ENCODE measurements at regions not wholly inside any gene's neighbourhood (a gene's known extent, or its start where the extent isn't known, plus 50 kb on each side); places are given as distances from the start of the nearest gene placed in this dataset.
A peak's percentile ranks its signal among the peaks of the same experiment; 100 is the strongest.
"Not testable (repeated sequence)": the region's sequence is repeated elsewhere in the genome, so short reads cannot be mapped to it uniquely, and the experiment has no call there.

DNA sequence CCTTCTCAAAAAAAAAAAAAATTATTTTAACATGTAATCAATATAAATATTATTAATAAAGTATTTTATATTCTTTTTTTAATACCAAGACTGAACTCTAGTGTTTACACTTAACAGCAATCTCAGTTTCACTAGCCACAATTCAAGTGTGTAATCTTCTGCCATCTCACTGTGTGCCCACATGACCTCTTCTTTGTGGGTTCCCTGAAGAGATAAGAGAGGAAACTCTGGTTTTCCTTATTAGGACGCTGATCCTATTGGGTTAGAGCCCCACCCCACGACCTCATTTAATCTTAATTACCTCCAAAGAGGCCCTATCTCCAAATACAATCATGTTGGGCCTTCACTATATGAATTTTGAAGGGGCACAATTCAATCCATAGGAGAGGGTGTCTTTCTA lies 177.6 kb downstream of the STK31 start:
- DNase-seq (ENCODE audit: low read depth): no peak

GRCh38 chr7:23888958-23889357 lies 178.9 kb downstream of the STK31 start:
- DNase-seq (ENCODE audit: low read depth): no peak

- no peak for DNase-seq (ENCODE audit: low read depth)
Measured at GRCh38 chr7:23889566-23889965, 179.5 kb downstream of the STK31 start.

DNA sequence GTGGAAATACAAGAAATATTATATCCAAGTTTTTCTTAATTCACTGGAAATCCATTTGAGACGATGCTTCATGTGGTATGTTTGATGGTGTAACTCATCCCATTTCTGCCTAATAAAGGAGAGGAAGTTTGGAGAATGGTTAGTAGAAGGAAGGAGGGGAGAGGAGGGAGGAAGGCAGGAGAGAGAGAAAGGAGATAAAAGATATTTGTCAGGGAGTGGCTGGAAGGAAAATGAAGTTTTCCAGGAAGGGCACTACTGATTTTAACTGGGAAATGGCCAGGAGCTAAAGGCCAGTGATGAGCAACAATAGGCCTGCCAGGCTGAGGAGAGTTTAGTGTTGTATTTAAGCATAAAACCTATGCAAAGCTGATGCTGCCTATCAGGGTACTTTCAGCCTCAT lies 182.0 kb downstream of the STK31 start:
- no peak for DNase-seq (ENCODE audit: low read depth)

GRCh38 chr7:23893176-23893941 lies 183.3 kb downstream of the STK31 start:
- DNase-seq (ENCODE audit: low read depth): peak; percentile 14

GRCh38 chr7:23893942-23894891 lies 184.2 kb downstream of the STK31 start:
- no peak for DNase-seq (ENCODE audit: low read depth)

DNA sequence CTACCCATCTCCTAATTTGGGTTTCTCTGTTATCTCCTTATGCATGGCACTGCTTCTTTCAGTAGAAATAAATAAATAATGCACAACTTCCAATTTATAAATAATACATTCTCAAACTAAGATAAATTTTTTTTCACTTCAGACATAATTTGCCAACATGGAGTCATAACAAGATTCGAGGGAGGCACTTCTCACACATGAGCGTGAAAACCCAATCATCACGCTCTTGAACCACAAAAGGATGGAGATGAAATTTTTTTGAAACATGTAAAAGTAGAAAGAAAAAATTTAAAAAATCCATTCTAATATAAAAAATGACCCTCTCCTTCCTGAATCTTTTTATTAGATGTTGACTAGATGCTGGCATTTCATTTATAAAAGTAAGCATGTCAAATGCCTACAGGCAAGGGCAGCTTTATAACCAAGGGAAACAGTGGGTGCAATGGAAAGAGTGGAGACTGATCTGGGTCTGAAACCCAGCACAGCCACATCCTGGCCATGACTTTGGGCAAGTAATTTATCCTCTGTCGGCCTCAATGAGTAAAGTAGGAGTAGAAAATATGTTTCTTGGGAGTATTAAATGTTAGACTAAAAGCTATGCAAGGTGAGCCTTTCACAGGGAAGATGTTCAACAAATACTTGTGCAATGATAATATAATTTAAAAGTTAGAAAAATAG lies 185.0 kb downstream of the STK31 start:
- no peak for DNase-seq (ENCODE audit: low read depth)

GRCh38 chr7:23895666-23896096 lies 185.7 kb downstream of the STK31 start:
- DNase-seq (ENCODE audit: low read depth): no peak

GRCh38 chr7:23898619-23899018 lies 188.6 kb downstream of the STK31 start:
- no peak for DNase-seq (ENCODE audit: low read depth)

DNA sequence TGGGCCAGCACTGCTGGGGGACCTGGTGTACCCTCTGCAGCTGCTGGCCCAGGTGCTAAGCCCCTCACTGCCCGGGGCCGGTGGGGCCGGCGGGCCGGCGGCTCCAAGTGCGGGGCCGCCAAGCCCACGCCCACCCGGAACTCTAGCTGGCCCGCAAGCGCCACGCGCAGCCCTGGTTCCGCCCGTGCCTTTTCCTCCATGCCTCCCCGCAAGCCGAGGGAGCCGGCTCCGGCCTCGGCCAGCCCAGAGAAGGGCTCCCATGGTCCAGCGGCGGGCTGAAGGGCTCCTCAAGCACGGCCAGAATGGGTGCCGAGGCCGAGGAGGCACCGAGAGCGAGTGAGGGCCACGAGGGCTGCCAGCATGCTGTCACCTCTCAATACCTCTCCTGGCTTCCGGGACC lies 194.9 kb downstream of the STK31 start:
- DNase-seq (ENCODE audit: low read depth): not testable (repeated sequence)

DNA sequence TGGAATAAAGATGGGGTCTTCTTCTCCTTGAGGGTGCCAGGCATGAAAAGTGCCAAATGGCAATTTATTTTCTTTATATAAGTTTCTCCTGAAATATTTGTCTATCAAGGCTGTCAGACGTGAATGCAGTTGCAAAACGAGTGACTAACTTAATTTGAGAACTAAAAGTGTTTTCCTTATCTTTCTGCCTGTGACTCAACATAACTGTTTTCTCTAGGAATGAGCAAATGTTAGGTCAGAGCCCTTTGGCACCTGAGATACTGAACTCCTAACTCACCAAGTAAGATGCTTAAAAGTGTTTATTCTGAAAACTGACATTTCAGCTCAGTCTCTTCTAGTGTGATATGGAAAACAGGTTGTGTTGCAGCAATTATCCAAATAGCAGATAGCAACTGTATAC lies 197.0 kb downstream of the STK31 start:
- no peak for DNase-seq (ENCODE audit: low read depth)

- DNase-seq (ENCODE audit: low read depth): no peak
Measured at GRCh38 chr7:23909426-23909825, 199.4 kb downstream of the STK31 start.

DNA sequence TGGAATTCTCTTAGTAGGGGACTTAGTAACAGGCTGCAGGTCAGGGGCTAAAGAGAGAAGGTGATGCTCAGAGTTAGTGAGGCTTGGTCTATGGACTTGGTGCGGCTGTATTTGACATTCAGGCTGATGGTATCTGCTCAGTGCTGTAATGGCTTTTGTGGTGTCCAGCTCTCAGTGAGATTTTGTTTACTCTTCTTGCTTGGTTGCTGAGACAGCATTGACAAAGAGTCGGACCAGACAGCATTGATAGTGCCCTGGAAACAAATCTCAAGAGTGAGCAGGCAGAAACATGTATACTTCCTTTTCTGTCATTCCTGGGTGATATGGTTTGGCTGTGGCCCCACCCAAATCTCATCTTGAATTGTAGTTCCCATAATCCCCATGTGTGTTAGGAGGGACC lies 202.0 kb downstream of the STK31 start:
- no peak for DNase-seq (ENCODE audit: low read depth)

- no peak for DNase-seq (ENCODE audit: low read depth)
Measured at GRCh38 chr7:23913016-23913415, 203.0 kb downstream of the STK31 start.

DNA sequence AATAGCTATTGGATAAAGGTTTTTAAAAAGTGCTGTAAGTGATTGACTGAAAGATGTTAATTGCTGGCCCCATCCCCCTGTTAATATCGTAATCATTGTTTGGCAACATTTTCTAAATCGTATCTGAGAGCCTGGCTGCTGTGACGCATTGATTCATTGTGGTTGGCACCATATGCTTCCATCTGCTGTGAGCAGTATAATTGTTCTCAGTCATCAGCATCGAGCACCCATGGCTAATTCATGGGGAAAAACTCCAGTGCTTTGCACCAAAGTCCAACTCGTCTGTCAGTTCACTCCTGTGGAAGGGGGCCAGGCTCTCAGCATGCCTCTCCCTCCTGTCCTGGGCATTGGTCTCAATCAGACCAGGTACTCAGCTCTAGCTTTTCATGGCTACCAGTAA lies 205.2 kb downstream of the STK31 start:
- DNase-seq (ENCODE audit: low read depth): no peak

GRCh38 chr7:23918286-23918685 lies 208.3 kb downstream of the STK31 start:
- no peak for DNase-seq (ENCODE audit: low read depth)

DNA sequence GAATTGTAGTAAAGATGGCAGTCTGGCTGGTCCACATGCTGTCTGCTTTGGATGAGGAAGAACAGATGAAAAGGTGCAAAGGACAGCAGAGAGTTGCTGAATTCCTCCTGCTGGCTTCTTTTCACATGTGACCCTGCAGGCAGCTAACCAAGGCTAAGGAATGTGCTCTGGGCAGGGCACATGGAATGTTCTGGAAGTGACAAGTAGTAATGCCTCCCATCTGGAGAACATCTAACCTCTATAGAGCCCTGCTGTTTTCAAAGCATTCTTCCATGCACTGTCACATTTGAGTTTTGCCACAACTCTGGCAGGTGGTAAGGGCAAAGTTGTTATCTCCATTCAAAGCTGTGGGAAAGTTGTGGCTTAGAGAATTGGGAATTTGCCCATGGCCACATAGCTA lies 208.8 kb downstream of the STK31 start:
- DNase-seq (ENCODE audit: low read depth): peak; percentile 11

DNA sequence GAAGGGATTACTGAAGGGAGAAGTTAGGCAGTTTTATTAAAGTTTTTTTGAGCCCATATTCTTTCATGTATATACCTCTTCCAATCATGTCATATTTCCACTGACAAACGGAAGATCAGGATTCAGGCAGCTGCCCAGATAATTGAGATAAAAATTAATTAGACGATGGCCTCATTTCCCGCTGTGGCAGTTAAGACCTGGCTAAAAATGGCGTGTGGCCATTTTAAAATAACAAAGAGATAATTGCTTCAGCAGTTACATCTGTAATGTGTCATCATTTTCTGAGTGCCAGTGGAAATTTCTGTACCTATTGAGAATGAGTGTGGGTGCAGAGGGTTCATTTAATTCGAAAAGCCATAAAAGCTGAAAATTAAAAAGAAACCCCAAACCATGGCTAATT lies 215.1 kb downstream of the STK31 start:
- no peak for DNase-seq (ENCODE audit: low read depth)

GRCh38 chr7:23927709-23928417 lies 217.8 kb downstream of the STK31 start:
- no peak for DNase-seq (ENCODE audit: low read depth)

DNA sequence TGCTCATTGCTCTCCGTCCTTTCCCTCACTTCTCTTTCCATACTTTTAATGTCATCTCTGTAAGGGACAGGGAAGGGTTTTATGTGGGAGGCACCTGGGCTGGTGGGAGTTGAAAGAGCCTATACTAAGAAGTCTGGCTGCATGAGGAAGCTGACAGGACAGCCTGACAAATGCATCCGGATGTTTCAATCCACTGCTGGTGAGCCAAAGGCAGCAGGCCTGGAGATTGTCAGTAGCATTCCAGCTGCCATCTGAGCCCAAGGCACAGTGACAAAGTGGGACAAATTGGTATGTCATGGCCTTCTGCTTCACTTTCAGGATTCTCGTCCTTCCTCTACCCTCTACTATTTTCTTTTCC lies 218.4 kb downstream of the STK31 start:
- DNase-seq (ENCODE audit: low read depth): no peak

- DNase-seq (ENCODE audit: low read depth): no peak
Measured at GRCh38 chr7:23930312-23930711, 220.3 kb downstream of the STK31 start.

GRCh38 chr7:23931633-23932032 lies 221.6 kb downstream of the STK31 start:
- no peak for DNase-seq (ENCODE audit: low read depth)

All from GM04504 (cell line).